NB4 (cell line): ENCODE measurements at regions not wholly inside any gene's neighbourhood (a gene's known extent, or its start where the extent isn't known, plus 50 kb on each side); places are given as distances from the start of the nearest gene placed in this dataset.

Experiments
- MAX ChIP-seq: IDR thresholded peaks from 2 replicates; pipeline ENCODE4 v1.6.1; 2011; ENCODE audit warnings: low read depth, low read length
- POLR2A ChIP-seq: IDR thresholded peaks from 2 replicates; pipeline ENCODE4 v1.6.1; 2011; ENCODE audit warnings: mild to moderate bottlenecking; ENCODE audit not compliant: insufficient read length; ENCODE audit errors: extremely low read depth

- TF ChIP-seq POLR2A (no peak), MAX (no peak)
Observed at GRCh38 chr13:60790620-60791019, 393.6 kb downstream of the TDRD3 start.
